Activated CD4-positive, alpha-beta memory T cell treated with anti-CD3 and anti-CD28 coated beads, Interleukin-2, amount 10 ng/mL, durations not matched to agents 7 days and 5 days (primary cell): ENCODE measurements at regions not wholly inside any gene's neighbourhood (a gene's known extent, or its start where the extent isn't known, plus 50 kb on each side); places are given as distances from the start of the nearest gene placed in this dataset.
"Not testable (repeated sequence)": the region's sequence is repeated elsewhere in the genome, so short reads cannot be mapped to it uniquely, and the experiment has no call there.

Source experiments
- CTCF ChIA-PET: fragments of 350-600 bp; sonication (Branson Sonifier 250); formaldehyde crosslinking; loops from one replicate; lab custom pipeline; 2021; ENCODE audit warnings: antibody characterized with exemption, inconsistent platforms; lab: Charles Lee
- POLR2A ChIA-PET: fragments of 350-600 bp; sonication (Branson Sonifier 250); formaldehyde crosslinking; loops from one replicate; lab custom pipeline; 2021; ENCODE audit warnings: antibody characterized with exemption; lab: Charles Lee
- DNase-seq: peaks from one replicate; pipeline ENCODE4 v3.0.0-alpha.2; 2020
- H3K27ac Mint-ChIP-seq: one replicate; pipeline ENCODE4 v1.8.0; 2021; ENCODE audit warnings: mild to moderate bottlenecking, mixed read lengths
- H3K27me3 Mint-ChIP-seq: one replicate; pipeline ENCODE4 v1.8.0; 2021; ENCODE audit warnings: mixed read lengths
- H3K36me3 Mint-ChIP-seq: one replicate; pipeline ENCODE4 v1.8.0; 2021; ENCODE audit warnings: low read depth, mixed read lengths
- H3K4me1 Mint-ChIP-seq: one replicate; pipeline ENCODE4 v1.8.0; 2021; ENCODE audit warnings: mixed read lengths
- H3K4me3 Mint-ChIP-seq: one replicate; pipeline ENCODE4 v1.8.0; 2021; ENCODE audit warnings: mild to moderate bottlenecking, mixed read lengths
- H3K9me3 Mint-ChIP-seq: one replicate; pipeline ENCODE4 v1.8.0; 2021; ENCODE audit warnings: mixed read lengths

DNA sequence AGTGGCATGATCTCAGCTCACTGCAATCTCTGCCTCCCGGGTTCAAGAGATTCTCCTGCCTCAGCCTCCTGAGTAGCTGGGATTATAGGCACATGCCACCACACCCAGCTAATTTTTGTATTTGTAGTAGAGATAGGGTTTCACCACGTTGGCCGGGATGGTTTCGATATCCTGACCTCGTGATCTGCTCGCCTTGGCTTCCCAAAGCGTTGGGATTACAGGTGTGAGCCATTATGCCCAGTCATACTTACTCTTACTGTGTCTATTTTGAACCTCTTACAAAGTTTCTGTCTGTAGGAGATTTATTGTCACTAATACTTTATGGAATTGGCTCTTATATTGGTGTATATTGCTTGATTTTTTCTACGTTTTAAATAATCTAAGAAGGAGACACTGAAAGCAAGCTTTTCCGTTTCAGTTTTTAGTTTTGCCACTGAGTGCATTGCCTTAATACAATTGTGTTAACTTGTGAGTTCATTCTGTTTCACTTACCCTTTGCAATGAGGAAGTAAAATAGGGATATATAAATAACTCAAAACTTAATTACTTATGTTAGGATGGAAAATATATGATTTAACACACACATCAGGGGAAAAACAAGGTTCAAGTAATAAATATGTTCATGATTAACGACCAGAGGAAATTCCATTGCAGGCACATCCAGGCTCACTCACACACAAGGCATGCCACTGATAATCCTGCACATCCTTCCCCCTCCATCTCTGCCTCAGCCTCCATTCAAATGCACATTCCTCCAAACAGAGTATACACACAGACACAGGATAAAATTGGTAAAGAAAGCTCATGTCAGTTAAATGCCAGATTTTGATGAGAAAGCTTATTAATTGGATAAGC, 279.3 kb upstream of the RASGRP1 start:
- Mint-ChIP-seq H3K27me3 (peaks cover 12% of the 10 kb centered on the region), H3K36me3 (no peaks in the 10 kb centered on the region), H3K4me3 (no peak overlapping the region), H3K27ac (no peak overlapping the region), H3K9me3 (no peaks in the 10 kb centered on the region), H3K4me1 (peaks cover 12% of the 10 kb centered on the region)
- DNase-seq: no peak
- POLR2A ChIA-PET: no interaction called here
- CTCF ChIA-PET: interaction anchor here (0.6 to 1.1 kb wide), 2 partner anchors 10 to 23 kb away, joined by 4 to 7 read pairs; no protein-coding TSS in a partner anchor

DNA sequence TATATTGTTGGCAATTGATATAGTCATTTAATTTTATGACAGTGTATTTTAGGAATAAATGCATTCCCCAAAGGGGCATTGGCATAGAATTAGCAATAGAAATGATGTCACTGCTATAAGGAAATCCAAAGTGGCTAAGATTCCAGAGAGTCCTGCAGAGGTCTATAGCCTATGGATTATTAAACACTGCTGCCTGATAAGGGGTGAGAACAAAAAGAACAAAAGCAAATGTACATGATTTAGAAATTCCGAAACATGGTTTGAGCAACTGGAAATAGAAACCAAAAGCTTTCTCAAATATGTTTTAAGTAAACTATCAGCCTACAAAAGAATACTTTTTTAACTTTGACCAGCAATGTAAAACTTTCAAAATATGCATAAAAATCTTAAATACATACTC, 280.1 kb upstream of the RASGRP1 start:
- H3K4me3 Mint-ChIP-seq: no peak overlapping the region
- peaks cover 10% of the 10 kb centered on the region for H3K4me1 Mint-ChIP-seq
- H3K27me3 Mint-ChIP-seq: peaks cover 12% of the 10 kb centered on the region
- no peaks in the 10 kb centered on the region for H3K36me3 Mint-ChIP-seq
- no peaks in the 10 kb centered on the region for H3K9me3 Mint-ChIP-seq
- CTCF ChIA-PET: no interaction called here
- no peak for DNase-seq
- POLR2A ChIA-PET: no interaction called here
- no peak overlapping the region for H3K27ac Mint-ChIP-seq

DNA sequence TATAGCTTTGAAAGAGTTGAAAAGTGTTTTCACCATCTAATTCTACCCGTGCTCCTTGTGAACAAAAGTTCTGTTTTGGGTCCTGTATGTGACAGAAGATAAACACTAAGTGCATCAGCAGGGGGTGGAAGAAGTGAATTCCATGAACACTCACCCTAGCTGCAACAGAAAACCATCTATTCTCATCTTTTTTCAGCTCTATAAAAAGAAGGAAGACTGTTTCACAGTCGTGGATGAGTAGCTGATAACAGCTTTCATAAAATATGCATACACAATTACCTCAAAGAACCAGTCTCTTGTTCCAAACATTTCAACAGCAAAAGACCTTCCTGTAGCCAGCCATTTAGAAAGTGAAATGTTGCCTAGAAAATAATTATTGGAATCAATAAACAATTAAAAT, 281.7 kb upstream of the RASGRP1 start:
- no peaks in the 10 kb centered on the region for H3K9me3 Mint-ChIP-seq
- no peaks in the 10 kb centered on the region for H3K36me3 Mint-ChIP-seq
- no peak for DNase-seq
- H3K27ac Mint-ChIP-seq: no peak overlapping the region
- no peak overlapping the region for H3K4me3 Mint-ChIP-seq
- ChIA-PET CTCF (no interaction called here), POLR2A (no interaction called here)
- H3K27me3 Mint-ChIP-seq: peaks cover 12% of the 10 kb centered on the region
- H3K4me1 Mint-ChIP-seq: no peaks in the 10 kb centered on the region

DNA sequence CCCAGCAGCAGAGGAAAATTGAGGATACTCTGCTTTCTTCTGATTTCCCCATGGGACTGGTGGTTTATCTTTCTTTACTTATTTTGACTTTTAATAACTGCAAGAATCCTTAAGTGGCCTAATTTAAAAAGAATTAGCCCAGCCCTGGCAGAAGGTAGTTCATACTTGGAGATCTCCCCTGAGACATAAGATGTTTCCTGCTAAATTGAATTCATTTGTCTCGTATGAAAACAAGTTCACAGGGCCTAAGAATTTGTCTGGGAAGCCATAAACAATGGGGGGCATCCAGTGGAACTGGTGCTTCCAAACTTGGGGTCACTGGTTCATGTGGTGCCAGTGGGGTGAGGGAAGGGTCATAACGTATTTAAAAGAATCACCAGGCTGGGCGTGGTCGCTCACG, 283.1 kb upstream of the RASGRP1 start:
- POLR2A ChIA-PET: no interaction called here
- peaks cover 9% of the 10 kb centered on the region for H3K27me3 Mint-ChIP-seq
- CTCF ChIA-PET: no interaction called here
- no peaks in the 10 kb centered on the region for H3K9me3 Mint-ChIP-seq
- DNase-seq: no peak
- no peak overlapping the region for H3K27ac Mint-ChIP-seq
- H3K4me3 Mint-ChIP-seq: no peak overlapping the region
- H3K4me1 Mint-ChIP-seq: no peaks in the 10 kb centered on the region
- no peaks in the 10 kb centered on the region for H3K36me3 Mint-ChIP-seq

DNA sequence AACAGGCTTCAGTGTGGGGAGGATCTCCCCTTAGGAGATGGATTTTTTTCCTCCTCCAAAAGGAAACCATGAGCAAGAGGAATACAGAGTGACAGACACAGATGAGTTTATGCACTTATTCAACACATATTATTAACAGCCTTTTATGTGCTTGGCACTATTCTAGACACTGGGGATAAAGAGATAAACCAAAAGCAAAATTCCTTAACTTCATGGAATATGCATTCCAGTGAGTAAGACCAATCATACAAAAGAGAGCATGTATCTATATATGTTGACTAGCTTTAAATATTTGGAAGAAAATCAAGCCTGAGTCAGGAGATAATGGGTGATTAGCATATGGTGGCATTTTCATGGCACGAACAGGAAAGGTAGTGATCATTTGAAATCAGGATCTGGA, 284.4 kb upstream of the RASGRP1 start:
- CTCF ChIA-PET: interaction anchor here (0.6 kb wide), 1 partner anchor 1020 kb away, joined by 3 read pairs; no protein-coding TSS in a partner anchor
- H3K4me1 Mint-ChIP-seq: no peaks in the 10 kb centered on the region

DNA sequence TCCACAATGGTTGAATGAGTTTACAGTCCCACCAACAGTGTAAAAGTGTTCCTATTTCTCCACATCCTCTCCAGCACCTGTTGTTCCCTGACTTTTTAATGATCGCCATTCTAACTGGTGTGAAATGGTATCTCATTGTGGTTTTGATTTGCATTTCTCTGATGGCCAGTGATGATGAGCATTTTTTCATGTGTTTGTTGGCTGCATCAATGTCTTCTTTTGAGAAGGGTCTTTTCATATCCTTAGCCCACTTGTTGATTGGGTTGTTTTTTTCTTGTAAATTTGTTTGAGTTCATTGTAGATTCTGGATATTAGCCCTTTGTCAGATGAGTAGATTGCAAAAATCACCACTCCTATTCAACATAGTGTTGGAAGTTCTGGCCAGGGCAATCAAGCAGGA, 287.6 kb upstream of the RASGRP1 start:
- POLR2A ChIA-PET, DNase-seq, CTCF ChIA-PET, H3K27ac Mint-ChIP-seq, H3K27me3 Mint-ChIP-seq, H3K4me3 Mint-ChIP-seq, H3K9me3 Mint-ChIP-seq, H3K4me1 Mint-ChIP-seq, H3K36me3 Mint-ChIP-seq: not testable (repeated sequence)

More for the DNA sequence above, 284.4 kb upstream of the RASGRP1 start:
- Mint-ChIP-seq H3K4me3 (no peak overlapping the region), H3K27me3 (peaks cover 3% of the 10 kb centered on the region), H3K36me3 (no peaks in the 10 kb centered on the region), H3K27ac (no peak overlapping the region), H3K9me3 (no peaks in the 10 kb centered on the region)
- POLR2A ChIA-PET: no interaction called here
- no peak for DNase-seq

DNA sequence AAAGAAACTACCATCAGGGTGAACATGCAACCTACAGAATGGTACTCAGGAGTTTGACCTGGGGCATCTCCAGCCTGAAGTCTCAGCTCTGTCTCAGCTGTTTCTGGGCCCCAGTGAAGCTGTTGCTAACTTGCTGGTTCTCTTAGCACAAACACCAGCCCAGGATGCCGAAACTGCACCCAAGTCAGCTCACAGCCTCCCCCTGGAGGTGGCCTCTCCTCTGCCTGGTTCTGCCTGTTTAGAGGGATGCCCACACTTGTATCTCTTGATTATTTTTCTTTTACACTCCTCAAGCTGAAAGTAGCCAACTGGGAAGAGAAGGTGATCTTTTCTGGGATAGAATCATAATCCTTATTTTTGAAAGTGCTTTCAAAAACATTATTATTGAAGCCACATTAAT, 289.0 kb upstream of the RASGRP1 start:
- H3K9me3 Mint-ChIP-seq: no peaks in the 10 kb centered on the region
- H3K4me1 Mint-ChIP-seq: no peaks in the 10 kb centered on the region
- no peak overlapping the region for H3K4me3 Mint-ChIP-seq
- ChIA-PET CTCF (interaction anchor here (1.4 kb wide), 1 partner anchor 10 kb away, joined by 4 read pairs; no protein-coding TSS in a partner anchor), POLR2A (no interaction called here)
- H3K27me3 Mint-ChIP-seq: peaks cover 7% of the 10 kb centered on the region
- DNase-seq: peak; percentile 25
- no peaks in the 10 kb centered on the region for H3K36me3 Mint-ChIP-seq
- no peak overlapping the region for H3K27ac Mint-ChIP-seq

DNA sequence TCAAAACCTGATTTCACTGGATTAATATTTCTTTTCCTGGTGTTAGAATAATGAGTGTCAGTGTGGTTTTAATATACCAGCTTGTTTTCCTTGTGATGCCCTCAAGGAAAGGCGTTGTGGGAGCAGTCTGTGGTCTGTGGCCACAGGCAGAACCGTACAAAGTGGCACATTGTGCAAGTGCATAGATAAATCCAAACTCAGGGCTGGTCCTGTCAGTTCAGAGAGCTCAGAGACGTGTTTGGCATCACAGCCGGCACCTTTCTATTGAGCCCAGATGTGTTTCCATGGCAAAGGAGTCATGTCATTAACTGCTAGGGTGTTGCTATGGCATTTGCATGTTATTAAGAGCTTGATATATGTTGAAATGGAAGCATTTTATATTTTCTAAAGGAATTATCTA, 289.9 kb upstream of the RASGRP1 start:
- DNase-seq: no peak
- Mint-ChIP-seq H3K27me3 (peaks cover 7% of the 10 kb centered on the region), H3K4me1 (no peaks in the 10 kb centered on the region), H3K27ac (no peak overlapping the region), H3K9me3 (no peaks in the 10 kb centered on the region), H3K4me3 (no peak overlapping the region), H3K36me3 (no peaks in the 10 kb centered on the region)
- CTCF ChIA-PET: interaction anchor here (0.8 to 1.4 kb wide), 2 partner anchors 9 to 11 kb away, joined by 3 to 4 read pairs; no protein-coding TSS in a partner anchor
- POLR2A ChIA-PET: no interaction called here

DNA sequence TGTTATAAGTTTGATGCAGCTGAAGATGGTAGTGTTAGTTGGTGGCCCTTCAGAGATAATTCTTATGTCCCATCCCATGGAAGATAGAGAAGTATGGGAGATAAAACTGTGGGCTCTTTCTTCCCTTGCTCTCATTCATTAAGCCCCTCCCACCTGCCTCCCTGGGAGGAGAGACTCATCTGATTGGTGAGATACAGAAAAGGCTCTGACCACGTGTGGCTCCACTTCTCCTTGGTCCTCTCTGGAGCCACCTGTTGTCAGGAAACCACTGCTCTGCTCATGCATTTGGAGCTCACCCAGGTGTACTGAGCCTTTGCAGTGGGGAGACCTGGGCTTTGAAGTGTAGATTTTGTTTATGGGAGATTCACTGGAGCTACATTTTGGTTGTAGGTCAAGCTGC, 293.2 kb upstream of the RASGRP1 start:
- Mint-ChIP-seq H3K4me1 (no peaks in the 10 kb centered on the region), H3K36me3 (no peaks in the 10 kb centered on the region), H3K27ac (no peak overlapping the region), H3K4me3 (no peak overlapping the region), H3K27me3 (peaks cover 11% of the 10 kb centered on the region), H3K9me3 (no peaks in the 10 kb centered on the region)
- DNase-seq: no peak
- CTCF ChIA-PET: no interaction called here
- POLR2A ChIA-PET: no interaction called here

DNA sequence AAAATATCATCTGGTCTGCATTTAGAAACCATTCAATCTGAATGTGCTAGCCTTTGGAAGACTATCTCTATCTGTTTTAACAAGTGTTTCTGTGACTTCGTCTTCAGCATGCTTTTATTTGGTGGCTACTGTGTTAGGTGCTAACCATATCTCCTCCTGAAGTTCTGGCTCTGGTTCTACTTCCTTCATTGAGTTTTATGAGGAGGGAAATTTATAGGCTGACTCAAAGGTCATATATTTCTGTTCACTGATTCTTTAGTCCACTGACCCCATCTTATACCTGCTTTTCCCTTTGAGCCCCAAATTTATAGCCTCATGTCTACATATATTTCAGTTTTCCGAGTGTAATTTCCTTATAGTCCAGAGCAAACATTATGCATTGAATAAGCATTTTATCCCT, 295.0 kb upstream of the RASGRP1 start:
- H3K27ac Mint-ChIP-seq: no peak overlapping the region
- no peak overlapping the region for H3K4me3 Mint-ChIP-seq
- CTCF ChIA-PET: no interaction called here
- no peak for DNase-seq
- H3K36me3 Mint-ChIP-seq: no peaks in the 10 kb centered on the region
- H3K27me3 Mint-ChIP-seq: peaks cover 12% of the 10 kb centered on the region
- POLR2A ChIA-PET: no interaction called here
- H3K4me1 Mint-ChIP-seq: no peaks in the 10 kb centered on the region
- H3K9me3 Mint-ChIP-seq: no peaks in the 10 kb centered on the region

DNA sequence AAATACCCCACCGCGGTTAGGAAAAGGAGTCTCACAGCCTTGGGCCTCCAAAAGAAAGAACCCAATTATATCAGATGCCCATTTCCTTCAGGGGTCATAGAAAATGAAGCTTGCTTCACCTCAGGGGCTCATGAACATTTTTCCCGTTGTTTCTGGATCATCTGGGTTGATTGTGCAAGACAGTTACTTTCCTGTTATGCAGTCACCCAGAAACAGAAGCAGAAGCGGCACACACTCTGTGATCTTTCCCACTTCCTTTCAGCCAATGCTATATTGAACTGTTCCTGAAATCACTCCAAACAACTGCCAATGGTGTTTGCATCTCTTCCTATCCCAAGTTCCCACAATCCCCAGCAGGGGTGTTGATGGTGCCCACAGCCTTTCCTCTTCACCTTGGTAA, 295.6 kb upstream of the RASGRP1 start:
- Mint-ChIP-seq H3K27me3 (peaks cover 9% of the 10 kb centered on the region), H3K9me3 (no peaks in the 10 kb centered on the region), H3K4me3 (no peak overlapping the region), H3K4me1 (no peaks in the 10 kb centered on the region), H3K27ac (no peak overlapping the region), H3K36me3 (no peaks in the 10 kb centered on the region)
- CTCF ChIA-PET: no interaction called here
- no peak for DNase-seq
- POLR2A ChIA-PET: no interaction called here

DNA sequence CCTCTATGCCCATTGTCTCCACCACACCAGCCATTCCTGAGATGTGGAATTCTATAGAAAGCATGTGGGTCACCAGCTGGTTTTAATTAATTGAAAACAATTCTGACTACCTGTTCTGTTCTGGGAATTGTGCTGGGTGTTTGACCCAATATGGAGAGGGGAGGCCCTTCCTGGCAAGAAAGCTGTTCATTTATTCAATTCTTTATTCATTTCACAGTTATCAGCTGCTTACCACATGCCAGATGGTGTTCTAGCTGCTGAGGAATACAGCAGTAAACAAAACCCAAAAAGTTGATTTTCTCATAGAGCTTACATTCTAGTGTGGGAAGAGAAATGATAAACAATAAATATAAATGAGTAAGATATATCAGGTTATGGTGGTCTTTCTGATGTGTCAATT, 296.1 kb upstream of the RASGRP1 start:
- CTCF ChIA-PET: no interaction called here
- H3K9me3 Mint-ChIP-seq: no peaks in the 10 kb centered on the region

DNA sequence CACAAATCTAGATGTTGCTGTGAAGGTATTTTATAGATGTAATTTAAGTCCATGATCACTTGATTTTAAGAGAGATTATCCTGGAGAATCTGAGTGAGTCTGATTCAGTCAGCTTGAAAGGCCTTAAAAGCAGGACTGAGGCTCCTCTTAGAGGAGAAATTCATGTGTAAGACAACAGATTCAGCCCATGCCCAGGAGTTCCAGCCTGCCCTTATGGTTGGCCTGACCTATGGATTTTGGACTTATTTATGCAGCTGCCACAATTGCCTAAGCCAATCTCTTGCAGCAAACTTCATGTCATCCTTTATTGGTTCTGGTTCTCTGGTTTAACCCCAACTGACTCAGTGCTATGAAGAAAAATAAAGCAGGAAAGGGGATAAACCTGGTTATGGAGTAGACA, 296.5 kb upstream of the RASGRP1 start:
- POLR2A ChIA-PET: no interaction called here
- no peaks in the 10 kb centered on the region for H3K4me1 Mint-ChIP-seq
- H3K9me3 Mint-ChIP-seq: no peaks in the 10 kb centered on the region
- H3K27me3 Mint-ChIP-seq: peaks cover 5% of the 10 kb centered on the region
- CTCF ChIA-PET: no interaction called here
- H3K27ac Mint-ChIP-seq: no peak overlapping the region
- DNase-seq: no peak
- no peak overlapping the region for H3K4me3 Mint-ChIP-seq
- H3K36me3 Mint-ChIP-seq: no peaks in the 10 kb centered on the region

More for the DNA sequence above, 296.1 kb upstream of the RASGRP1 start:
- Mint-ChIP-seq H3K36me3 (no peaks in the 10 kb centered on the region), H3K27me3 (peaks cover 5% of the 10 kb centered on the region), H3K27ac (no peak overlapping the region), H3K4me3 (no peak overlapping the region), H3K4me1 (no peaks in the 10 kb centered on the region)
- no peak for DNase-seq
- POLR2A ChIA-PET: no interaction called here

DNA sequence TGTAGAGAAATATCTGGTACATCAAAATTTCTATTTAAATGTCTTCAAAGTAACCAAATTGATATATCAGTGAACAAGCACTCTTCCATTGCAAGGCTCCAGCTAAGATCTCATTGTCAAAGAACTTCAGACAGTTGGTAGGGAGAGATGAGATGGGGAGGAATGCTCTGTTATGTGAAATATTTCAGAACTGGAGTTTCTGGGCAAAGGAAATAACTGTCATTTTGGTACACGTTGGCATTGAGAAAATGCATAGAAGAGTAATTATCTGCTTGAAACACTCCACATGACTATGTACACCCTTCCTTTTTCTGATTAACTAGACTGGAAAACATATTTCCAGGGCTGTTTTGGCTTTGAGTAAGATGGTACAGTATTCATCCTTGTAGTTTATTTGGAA, 297.5 kb upstream of the RASGRP1 start:
- ChIA-PET CTCF (no interaction called here), POLR2A (no interaction called here)
- DNase-seq: no peak
- no peak overlapping the region for H3K27ac Mint-ChIP-seq
- no peaks in the 10 kb centered on the region for H3K9me3 Mint-ChIP-seq
- no peaks in the 10 kb centered on the region for H3K36me3 Mint-ChIP-seq
- no peak overlapping the region for H3K4me3 Mint-ChIP-seq
- H3K27me3 Mint-ChIP-seq: peaks cover 9% of the 10 kb centered on the region
- H3K4me1 Mint-ChIP-seq: no peaks in the 10 kb centered on the region
